HG02588 (cell line): ENCODE measurements at regions not wholly inside any gene's neighbourhood (a gene's known extent, or its start where the extent isn't known, plus 50 kb on each side); places are given as distances from the start of the nearest gene placed in this dataset.
"Not testable (repeated sequence)": the region's sequence is repeated elsewhere in the genome, so short reads cannot be mapped to it uniquely, and the experiment has no call there.

Experiments used
- ATAC-seq: cut with Tn5 transposase; IDR thresholded peaks from one replicate; pipeline ENCODE4 v1.9.1; 2021; ENCODE audit warnings: mild to moderate bottlenecking, moderate library complexity; ENCODE audit not compliant: unreplicated experiment

DNA sequence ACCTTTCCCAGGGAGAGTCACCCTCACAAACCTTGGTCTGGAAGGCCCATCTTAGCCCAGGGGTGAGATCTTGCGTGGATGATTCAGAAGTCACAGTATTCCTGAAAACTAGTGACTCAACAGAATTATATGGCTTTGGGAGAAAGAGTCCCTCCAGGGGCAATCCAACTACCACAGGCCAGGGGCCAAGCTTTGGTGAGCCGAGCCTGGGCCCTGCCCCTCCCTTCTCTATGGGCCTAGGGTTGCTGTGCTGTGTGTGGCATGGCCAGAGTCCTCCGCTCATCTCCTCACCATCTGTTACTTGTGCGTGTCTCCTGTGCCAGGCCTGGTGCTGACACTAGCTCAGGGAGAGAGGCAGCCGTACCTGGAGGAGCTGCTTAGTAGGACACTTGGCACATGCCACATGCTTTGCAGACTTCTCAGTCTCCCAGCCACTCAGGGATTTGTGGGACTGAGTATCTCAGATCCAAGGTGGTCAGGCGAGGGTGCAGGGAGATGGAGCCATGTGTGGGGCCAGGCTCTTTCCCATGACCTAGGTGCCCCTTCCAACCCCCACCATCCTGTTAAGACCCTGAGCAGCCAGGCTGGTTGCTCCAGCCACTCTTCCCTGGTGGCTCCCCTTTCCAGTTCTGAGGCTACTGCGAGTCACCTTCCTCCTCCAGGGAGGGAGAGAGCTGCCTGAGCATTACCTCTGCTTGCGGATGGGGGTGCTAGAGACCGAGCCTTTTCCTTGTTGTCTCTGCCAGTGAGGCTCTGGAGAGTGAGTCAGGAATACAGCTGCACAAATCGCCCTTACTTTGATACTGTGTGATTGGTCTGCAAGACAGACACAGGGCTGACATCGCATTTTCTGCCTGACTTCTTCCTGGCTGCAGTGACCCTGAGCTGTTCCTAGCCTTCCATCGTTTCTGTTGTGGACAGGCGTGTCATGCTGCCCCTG, 94.1 kb downstream of the SLC25A47 start:
- no peak for ATAC-seq

DNA sequence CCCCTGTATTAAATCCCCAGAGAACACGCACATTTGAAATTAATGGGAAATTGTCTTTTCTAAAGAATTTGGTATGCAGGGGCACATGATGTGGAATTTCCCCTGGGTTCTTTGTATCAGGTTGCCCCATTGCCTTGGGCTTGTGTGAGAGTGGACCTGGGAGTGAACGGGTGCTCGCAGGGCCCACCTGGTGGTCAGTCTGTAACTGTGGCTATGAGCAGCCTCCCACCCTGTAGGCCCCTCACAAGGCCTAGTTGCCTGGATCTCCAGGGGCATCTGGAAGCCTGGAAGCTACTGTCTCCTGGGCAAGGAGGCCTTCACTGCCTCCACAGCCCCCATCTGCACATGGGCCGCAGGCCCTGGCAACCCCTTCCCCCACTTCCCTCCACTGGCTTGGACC, 96.7 kb downstream of the SLC25A47 start:
- no peak for ATAC-seq

DNA sequence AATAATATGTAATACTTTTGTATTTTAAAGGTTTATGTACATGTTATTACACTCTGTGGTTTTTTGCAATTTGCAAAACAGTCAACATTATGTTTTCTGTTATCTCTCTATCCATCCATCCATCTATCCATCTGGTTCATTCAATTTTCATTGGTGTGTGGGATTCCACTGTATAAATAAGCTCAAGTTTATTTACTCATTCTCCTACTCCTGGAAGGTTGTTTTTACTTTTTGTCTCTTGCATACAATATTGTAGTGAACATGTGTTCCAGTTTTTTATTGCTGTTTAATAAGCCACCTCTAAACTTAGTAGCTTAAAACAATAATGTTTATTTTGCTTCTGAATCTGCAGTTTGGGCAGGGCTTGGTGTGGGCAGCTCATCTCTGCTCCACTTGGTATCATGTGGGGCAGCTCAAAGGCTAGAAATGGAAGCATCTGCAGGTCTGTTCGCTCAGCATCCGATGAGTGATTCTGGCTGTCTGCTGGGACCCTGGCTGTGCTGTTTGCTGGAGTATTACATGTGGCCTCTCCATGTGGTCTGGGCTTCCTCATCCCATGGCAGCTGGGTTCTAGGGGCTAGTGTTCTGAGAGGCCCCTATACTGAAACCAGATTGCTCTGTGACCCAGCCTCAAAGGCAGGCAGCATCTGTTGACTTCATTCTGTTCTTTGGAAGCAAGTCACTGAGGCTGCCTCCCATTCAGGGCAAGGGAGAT, 98.8 kb downstream of the SLC25A47 start:
- no peak for ATAC-seq

DNA sequence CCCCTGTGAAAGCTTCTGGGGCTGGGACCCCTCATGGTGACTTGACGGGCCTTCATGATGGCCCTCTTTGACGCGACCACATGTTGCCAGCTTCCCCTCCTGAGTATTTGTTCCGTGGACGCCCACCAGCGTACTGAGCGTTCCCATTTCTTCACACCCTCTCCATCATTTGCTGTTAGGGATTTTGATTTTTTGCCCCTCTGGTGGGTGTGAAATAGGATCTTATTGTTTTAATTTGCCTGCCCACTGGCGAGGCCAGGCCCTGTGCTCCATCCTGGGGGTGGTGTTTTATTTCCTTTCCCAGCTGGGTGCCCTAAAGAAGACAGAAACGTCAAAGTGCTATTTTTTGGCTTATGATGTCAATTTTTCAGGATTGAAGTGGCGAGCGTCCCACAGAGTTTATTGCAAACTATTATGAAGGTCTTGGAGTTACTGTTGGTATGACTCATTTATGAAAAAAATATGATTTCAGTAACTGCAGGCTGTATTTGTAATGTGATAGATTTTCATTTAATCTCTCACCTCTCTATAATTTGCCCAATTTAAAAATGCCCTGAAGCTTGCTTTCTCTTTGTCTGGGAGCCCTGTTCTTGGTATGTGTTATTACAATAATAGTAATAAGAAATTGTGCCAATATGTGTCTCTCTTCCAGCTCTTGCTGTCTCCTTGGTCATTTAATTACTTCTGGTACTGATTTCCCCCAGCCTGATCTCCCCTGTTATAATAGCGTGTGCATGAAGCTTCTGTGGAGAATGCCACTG, 99.6 kb downstream of the SLC25A47 start:
- no peak for ATAC-seq

DNA sequence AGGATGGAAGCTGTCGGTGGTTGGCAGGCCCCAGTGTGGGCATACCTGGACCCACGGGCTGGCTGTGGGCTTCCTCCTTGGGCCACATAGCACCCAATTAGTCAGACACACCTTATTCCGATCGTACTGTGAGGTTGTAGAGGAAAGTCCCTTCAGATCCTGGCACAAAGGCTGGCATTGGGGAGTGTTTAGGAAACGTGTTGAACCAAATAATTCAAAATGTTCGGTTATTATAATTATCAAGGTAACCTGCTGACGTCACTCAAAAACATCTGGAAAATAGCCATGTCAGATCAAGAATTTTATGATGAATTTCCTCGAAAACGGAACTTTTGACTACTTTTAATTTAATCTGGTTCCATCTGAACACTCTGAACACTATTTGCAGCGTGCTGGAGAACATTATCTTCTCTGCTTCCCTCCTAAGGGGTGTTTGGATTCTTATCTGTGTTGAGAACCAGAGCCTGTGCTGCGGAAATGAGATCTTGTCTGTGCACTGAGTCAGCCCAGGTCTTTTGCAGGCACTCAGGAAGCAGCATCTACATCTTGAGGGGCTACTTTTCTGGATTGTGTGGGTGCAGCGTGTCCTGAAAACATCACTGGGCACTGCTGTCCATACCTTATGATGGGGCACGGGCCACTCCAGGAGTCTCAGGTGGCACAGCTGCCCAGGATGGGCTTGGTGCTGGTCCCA, 100.3 kb downstream of the SLC25A47 start:
- ATAC-seq: no peak

DNA sequence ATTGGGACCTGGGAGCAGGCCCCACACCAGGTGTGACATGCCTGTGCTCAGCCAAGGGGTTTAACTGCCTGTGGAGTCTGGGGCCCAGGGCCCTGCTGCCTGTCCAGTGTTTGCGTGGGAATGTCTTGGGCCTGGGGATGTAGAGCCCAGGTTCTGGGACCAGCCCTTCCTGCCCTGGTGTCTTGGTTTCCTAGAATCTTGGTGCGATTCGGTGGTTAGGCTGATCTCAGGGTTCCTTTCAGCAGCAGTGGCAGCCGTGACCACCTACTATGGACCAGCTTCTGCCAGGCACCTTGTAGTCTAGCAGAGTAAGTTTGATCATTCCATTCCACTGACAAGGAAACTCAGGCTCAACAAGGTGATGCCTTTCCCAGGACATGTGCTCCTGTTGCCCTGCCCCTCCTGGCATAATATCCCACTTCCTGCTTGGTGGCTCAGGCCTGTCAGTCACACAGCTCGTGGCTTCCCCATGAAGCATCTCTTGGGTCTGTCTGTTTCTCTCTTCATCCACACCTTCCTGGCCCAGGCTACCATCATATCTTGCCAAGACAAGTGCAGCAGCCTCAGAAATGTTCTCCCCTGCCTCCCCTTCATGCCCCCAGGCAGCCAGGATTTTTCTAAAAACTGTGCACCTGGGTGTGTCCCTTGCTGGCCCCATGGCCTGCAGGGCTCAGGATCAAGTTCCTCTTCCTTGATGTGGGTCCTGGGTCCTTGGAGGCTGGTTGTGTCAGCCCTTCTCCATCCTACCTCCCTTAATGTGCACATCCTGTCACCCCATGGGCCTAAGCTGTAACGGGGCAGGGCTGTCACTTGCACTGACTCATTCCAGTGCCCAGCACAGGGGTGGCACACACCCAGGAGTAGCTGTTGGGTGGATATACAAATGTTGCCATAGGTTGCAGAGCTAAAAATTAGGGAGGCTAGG, 101.6 kb downstream of the SLC25A47 start:
- ATAC-seq: no peak

DNA sequence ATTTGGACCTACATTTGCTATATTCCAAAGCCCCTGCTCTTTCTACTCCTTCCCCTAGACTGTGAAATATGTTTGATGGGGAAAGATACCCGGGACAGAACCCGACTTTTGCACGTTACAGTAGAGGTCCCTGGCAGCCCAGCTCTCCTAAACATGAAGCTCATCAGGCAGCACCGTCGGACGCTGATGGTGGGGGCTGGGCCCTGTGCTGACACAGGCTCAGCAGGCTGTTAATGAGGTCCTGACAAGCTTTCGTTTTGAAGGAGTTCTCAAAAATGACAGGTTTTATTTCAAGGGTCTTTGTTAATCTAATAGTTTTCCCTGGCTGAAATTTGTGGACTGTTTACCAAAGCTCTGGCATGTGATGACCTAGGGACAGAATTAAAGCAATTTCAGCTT, 102.3 kb downstream of the SLC25A47 start:
- ATAC-seq: no peak

DNA sequence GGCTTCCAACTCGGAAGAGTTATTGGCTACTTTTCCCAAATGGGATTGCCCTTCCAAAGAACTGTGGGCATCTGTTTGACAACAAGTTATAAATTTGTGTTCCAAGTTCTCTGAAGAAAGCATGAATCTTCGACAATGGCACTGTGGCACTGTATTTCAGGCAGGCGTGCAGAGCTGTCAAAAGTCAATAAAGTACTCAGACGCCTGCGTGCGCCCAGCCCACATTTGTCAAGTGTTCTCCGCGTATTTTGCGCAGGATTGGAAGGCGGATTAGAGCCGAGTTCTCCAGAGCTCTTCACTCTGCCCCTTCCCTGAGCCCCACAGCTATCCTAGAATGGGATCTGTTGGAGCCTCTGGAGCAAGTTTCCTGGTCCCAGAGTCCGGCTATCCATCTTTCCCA, 103.2 kb downstream of the SLC25A47 start:
- ATAC-seq: no peak

DNA sequence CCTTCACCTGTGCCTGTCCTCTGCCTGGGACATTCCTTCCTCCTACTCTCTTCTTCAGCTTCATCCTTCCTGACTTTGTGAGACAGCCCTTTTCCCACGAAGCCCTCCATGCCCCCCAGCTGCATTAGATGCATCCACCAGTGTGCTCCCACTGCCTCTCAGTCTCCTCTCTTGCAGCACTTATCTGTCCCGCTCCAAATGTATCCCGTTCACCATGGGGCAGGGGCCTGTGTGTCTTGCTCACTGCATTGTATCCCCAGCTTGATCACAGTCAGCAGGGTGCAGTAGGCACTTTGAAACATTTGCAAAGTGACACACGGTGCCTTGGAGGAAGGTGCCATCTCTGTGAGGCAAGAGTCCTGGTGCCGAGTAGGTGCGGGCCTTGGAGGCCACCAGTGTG, 104.0 kb downstream of the SLC25A47 start:
- no peak for ATAC-seq

DNA sequence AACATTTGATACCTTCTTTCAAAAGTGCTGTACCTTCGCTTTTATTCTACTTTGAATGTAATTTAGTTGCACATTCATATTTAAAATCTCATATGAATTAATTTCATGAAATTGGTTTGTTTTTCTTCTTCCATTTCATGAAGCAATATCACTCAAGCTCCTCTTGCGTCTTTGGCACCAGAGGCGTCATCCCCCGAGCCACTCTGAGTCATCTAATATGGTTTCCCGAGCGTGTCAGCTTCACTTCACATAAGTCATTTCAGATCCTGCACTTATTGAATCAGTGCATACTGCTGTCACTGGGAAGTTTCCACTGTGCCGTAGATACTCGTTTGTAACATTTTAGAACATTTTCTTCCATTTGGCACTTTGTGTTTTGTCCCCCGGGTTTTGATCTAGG, 105.6 kb downstream of the SLC25A47 start:
- ATAC-seq: no peak

DNA sequence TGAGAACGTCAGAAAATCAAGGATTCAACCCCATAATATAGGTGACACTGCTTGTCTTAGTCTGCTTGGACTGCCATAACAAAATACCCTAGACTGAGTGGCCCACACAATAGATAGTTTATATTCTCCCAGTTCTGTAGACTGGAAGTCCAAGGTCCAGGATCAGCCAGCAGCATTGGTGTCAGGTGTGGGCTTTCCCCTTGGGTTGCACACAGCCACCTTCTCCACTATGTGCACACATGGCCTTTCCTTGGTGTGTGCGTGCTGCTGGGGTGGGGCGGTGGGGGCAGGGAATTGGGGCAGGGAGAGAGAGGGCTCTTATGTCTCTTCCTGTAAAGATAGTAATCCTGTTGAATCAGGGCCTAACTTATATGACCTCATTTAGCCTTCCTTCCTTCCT, 106.4 kb downstream of the SLC25A47 start:
- ATAC-seq: no peak

DNA sequence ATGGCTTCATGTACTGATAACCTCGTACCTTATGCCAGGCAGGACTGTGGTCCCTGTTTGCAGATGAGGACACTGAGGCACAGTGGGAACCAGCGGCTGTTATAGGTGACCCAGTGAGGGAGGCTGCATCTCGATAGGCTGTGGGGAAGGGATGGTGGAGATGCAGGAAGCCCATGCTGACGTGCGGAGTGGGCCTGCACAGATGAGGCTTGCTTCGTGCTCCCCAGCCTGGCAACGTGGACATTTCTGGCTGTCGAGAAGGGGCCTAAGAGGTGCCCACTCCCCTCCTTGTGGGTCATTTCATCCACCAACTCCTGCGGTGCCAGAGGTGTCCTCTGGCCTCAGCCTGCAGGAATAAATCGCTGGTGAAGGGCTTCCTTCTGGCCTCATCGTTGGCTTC, 107.4 kb downstream of the SLC25A47 start:
- ATAC-seq: no peak

DNA sequence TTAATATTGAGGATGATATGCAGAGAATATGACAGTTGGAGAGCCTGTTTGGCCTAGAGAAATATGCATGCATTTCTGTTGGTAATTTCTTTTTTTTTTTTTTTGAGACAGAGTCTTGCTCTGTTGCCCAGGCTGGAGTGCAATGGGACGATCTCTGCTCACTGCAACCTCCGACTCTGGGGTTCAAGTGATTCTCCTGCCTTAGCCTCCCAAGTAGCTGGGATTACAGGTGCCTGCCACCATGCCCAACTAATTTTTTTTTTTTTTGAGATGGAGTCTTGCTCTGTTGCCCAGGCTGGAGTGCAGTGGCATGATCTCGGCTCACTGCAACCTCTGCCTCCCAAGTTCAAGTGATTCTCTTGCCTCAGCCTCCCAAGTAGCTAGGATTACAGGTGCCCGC, 108.3 kb downstream of the SLC25A47 start:
- not testable (repeated sequence) for ATAC-seq

DNA sequence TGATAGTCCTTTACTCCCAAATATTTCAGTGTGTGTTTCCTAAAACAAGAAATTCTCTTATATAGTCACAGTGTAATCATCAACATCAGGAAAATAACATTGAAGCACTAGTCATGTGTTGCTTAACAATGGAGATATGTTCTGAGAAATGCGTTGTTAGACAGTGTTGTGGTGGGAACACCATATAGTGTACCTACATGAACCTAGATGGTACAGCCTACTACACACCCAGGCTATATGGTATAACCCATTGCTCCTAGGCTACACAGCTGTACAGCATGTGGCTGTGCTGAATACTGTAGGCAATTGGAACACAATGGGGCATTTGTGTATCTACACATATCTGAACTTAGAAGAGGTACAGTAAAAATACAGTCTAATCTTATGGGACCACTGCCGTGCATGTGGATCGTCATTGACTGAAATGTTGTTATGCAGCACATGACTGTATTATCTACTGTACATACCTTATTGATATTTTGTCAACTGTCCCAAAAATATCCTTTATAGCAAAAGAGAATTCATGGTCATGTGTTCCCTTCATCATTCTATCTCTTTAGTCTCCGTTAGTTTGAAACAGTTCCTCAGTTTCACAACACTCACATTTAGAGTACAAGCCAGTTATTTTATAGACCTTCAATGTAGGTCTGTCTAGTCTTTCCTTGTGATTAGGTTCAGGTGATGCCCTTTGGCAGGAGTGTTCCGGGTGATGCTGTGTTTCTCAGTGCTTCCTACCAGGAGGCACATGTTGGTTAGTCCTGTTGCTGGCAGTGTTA, 109.7 kb downstream of the SLC25A47 start:
- no peak for ATAC-seq

DNA sequence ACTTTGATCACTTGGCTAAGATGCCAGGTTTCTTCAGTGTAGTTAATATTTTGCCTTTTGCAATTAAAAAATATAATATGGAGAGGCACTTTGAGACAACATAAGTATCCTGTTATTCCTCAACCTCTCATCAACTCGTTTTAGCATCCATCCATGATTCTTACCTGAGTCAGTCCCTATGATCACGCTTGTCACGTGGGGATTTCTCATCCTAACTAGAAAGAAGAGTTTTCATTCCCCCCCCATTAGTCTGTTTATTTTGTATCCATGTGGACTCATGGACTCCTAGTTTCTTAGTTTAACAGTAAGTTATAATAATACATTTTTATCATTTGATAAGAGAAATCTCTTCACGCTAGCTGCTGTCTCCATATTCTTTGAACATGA, 110.3 kb downstream of the SLC25A47 start:
- no peak for ATAC-seq

DNA sequence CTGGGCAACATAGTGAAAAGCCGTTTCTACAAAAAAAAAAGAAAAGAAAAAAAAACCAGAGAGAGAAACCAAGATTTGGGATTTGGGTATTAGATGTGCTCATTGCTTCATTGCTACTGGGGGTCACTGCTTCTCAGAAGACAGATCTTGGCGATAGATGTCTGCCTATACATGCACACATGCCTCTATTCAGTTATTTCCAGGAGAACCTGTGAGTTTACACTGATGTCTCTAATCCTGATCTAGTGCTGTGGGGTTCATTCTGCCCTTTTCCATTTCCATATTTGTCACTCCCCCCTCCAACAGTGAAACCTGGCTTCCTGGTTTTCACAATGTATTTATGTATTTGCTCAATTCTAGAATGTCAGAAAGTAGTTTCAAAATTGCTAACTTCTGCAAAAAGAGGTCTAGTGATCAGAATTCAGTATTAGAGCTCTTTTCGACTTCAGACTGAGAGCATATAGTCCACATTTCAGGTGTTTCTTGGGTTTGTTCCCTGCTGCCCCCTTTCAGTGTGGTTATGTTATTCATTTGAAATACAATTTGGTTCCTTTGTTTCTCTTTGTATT, 111.0 kb downstream of the SLC25A47 start:
- no peak for ATAC-seq

DNA sequence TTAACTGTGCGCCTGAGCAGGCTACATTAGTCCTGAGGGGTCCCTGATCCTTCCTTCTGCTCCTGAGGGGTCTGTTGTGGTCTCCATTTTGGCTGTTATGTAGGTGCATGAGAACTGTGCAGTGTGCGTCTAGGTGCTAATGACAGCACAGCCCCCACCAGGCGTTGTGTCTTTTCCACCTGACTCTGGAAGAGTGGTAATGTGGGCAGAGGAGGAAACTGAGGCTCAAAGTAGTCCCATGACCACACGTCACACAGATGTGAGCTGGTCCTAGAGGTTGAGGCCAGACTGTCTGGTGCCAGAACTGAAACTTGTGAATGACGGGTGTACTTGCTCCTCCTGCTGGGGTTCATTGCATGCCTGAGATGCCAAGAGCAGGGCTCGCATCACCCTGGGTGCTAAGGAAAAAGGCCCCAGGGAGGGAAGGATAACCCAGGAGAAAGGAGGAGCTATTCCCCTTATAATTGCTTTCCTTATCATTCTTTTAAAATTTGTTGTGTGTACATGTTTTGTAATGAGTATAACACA, 111.8 kb downstream of the SLC25A47 start:
- ATAC-seq: no peak

DNA sequence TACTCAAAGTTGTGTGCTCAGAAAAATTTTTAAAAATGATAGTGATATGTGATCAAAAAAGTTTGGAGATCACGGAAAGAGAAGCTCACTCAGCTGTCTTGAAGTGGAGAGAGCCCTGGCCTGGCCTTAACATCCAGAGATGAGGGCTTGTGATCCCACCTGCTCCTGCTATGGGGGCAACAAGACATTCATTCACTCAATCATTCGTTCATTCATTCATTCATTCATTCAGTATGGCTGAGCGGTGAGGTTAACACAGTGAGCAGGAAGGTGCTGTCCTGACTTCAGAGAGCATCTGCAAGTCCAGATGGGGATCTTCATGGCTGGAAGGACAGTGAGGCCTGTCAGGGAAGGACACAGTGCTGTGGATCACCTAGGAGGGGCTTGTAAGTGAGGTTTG, 112.3 kb downstream of the SLC25A47 start:
- ATAC-seq: no peak
